Heart left ventricle (tissue), 13 donors: ENCODE measurements at regions not wholly inside any gene's neighbourhood (a gene's known extent, or its start where the extent isn't known, plus 50 kb on each side); places are given as distances from the start of the nearest gene placed in this dataset.

Experiments used
- CTCF ChIP-seq, 12 donors: fragments of 200-600 bp; sonication (generic) in 4 of 12; IDR thresholded peaks; one replicate each; pipeline versions ENCODE4 v1.5.0 to v1.8.0; 2018 to 2022; ENCODE audit warnings: antibody characterized with exemption in 12 of 12, mild to moderate bottlenecking in 5 of 12
- POLR2A ChIP-seq, 2 donors: fragments of 450-650 bp; IDR thresholded peaks; one replicate each; pipeline ENCODE4 v1.6.1; 2017; ENCODE audit warnings: antibody characterized with exemption in 2 of 2, mild to moderate bottlenecking in 2 of 2, moderate library complexity in 2 of 2
- donor health status: ischemic (EF 13 %, LVEDD 7.1; RV severe dilation, severe dysfunction).
- donor health status: DM: no; HTN: yes; CAD: no.
- donor health status: DM: no; HTN: no; CAD: no.
- donor health status: ischemic (EF 25% LVEDD 6.9; RV normal size, moderate dysfunction).
- donor health status: ischemic (EF 25% LVEDD 5.7; RV mildly dilated, moderate dysfunction).
- donor health status: ischemic (EF 35%, LVEDD 5.7; RV mildly dilated, moderate dysfunction).
- donor health status: nonischemic (EF 11% LVEDD 7.7; RV severe dilation, severe dysfunction).
- donor health status: DM: yes; HTN: yes; CAD: no.
- donor health status: PGD.
- donor health status: ischemic (EF 29% LVEDD 5.4; RV normal size, mild dysfunction).
- donor health status: nonischemic (EF 23%, LVEDD 6.1; RV moderate dilation, normal function).

DNA sequence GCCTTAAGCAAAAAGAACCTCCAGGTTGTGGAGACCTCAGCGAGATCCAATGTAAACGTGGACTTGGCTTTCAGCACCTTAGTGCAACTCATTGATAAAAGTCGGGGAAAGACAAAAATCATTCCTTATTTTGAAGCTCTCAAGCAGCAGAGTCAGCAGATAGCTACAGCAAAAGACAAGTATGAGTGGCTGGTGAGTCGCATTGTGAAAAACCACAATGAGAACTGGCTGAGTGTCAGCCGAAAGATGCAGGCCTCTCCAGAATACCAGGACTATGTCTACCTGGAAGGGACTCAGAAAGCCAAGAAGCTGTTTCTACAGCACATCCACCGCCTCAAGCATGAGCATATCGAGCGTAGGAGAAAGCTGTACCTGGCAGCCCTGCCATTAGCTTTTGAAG is 58.5 kb downstream of the ARHGAP35 start:
- no peak for TF ChIP-seq POLR2A (IDR thresholded peaks at IDR 0.05)
- TF ChIP-seq CTCF (IDR thresholded peaks at IDR 0.05) = no peak
